NCI-H2107 treated with DMSO at 0.1 percent for 48 hours (cell line): ENCODE measurements at regions not wholly inside any gene's neighbourhood (a gene's known extent, or its start where the extent isn't known, plus 50 kb on each side); places are given as distances from the start of the nearest gene placed in this dataset.

Source experiments
- DNase-seq: peaks from one replicate; lab custom pipeline; 2025; ENCODE audit not compliant: unreplicated experiment; lab: John Stamatoyannopoulos, UW

DNA sequence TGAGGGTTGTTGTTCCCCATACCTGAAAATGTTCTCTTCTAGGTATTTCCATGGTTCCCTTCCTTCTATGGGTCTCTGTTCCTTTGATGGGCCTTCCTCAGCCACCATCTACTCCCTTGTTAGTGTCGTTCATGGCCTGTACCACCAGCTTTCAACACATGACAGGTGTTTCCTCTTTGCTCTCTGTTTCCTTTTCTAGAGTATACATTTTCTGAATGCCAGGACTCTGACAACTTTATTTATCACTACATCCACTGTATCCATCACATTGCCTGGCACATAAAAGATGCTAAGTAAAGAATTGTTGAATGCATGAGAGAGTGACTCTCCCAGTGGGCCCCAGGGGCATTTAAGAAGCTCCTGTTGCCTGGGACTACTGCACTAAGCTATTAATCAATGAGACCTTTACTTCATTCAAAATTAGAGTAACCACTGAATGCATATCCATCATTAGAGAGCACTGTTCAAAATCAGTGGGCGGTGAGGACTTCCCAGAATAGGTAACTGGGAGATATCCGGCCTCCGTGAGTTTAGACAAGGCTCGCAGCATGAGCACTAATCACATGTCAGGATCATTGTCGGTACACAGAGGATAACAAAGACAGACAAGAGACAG, 255.0 kb downstream of the CBLN1 start:
- no peak for DNase-seq

DNA sequence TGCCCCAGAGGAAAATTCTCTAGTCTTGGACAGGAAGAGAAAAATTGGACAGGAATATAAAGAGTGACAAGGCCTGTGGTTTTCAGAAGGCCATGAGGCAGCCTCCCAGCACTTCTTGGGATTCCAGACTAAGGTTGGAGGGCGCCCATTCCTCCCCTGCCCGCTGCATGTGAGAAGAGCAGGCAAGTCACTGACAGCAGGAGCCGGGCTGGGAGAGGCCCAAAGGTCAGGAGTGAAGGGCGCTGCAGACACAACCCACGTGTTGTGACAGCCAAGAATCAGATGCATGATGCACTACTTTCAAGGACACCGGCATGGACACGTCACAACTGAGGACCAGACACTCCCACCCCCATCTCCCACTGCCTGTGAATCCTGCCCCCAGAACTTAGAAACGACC, 256.7 kb downstream of the CBLN1 start:
- DNase-seq = no peak

DNA sequence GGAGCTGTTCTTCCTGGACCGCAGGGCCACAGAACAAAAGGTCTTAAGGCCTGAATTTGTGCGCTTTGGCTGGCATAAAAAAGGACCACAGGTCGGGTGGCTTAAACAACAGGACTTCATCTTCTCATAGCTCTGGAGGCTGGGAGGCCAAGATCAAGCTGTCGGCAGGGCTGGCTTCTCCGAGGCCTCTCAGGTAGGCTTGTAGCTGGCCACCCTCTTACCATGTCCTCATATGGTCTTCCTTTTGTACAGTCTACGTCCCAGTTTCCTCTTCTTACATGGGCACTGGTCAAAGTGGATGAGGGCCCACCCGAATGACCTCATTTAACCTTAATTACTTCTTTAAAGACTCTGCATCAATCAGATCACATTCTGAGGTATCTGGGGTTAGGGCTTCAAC, 257.6 kb downstream of the CBLN1 start:
- DNase-seq = no peak

DNA sequence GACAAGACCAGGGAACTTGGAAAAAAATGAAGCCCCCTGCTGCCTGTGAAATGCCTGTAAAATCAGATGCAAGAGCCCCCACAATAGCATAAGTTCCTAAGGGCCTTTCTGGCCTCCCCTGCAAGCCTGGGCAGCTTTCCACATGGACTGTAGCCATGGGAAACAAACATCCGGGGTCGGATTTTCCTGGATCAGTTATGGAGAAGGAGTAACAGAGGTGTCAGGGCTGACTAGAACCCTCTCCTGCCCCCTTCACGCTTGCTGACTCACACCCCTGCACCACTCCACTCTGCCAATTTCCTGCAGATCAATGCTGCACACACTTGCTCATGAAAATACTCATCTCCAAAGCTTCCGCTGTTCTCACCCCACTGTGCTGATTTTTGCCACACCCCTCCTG, 258.6 kb downstream of the CBLN1 start:
- DNase-seq = no peak

DNA sequence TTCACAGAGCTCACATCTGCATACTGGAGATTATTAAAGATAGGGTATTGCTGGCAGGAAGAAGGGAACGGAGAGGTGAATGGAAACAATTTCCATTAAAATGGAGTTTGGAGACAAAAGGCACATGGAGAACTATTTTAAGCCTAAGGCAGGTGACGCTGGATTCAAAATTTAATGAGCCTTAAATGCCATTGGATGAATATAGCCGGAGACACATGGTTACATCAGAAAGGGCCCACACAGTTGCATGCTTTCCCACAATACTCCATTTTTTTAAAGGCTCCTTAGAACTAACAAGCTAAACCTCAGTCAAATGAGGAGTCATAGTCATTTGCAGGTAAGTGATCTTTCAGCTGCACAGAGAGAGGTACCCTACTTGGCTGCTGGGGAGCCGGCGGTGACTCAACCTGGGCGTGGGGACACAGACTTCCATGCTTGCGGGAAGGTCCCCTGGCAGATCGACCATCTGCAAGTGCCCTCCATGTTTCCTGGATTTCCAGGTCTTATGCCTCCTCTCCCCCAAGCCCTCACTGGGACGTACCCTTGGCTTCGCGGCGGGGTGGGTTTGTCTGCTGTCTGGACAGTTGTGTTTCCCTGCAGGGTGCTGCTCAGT, 259.2 kb downstream of the CBLN1 start:
- DNase-seq = no peak

DNA sequence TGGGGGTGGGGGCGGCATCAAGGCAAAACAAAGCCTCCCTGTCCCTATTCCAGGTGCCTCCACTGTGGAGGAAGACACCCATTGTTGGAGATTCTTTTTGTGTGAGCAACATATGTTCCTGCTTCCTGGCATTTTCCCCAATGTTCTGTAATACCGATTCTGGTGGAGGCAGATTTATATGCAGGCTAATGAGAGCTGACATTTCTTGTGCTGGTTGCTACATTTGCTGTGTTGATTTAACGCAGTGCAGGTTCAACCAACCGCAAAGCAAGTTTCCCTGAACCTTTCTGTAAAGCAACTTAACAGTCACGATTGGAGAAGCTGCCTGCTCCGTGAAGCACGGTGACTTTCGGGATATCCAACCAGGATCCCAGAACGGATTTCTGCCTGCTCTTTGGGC, 260.5 kb downstream of the CBLN1 start:
- DNase-seq = no peak

DNA sequence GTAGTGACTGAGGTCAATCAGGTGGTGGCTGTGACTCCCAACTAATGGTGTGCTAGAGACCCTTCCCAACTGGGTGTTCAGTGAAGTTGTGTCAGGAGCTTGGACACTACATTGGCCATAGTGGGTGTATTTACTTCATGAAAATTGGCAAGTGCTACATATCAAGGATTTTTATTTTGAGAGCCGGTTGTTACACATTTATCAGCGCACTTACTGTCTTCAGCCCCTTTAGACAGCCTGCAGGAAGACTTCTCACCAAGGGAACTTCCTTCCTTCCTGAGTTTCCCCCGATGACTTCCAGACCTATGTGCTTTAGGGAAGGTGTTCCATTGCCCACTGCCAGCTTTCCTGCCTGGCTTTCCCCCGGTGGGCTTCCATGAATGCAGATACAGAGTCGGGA, 261.2 kb downstream of the CBLN1 start:
- DNase-seq = no peak

DNA sequence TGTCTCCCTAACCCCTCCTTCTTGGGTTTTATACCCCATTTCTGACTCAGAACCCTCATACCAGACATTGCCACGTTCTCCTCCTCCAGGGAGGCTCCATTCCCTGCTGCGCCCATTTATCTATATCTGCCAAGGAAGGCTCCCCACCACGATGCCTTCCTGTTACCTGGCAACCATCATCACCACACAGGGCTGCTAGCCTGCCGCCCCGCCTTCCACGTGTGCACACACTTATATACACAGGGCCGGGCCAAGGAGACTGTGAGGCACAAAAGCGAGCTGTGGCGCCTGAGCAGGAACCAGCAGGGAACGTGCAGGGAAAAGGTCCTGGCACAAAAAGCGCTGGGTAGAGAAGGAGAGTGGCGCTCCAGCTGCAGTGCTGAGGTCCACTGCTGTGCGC, 261.8 kb downstream of the CBLN1 start:
- DNase-seq = no peak

DNA sequence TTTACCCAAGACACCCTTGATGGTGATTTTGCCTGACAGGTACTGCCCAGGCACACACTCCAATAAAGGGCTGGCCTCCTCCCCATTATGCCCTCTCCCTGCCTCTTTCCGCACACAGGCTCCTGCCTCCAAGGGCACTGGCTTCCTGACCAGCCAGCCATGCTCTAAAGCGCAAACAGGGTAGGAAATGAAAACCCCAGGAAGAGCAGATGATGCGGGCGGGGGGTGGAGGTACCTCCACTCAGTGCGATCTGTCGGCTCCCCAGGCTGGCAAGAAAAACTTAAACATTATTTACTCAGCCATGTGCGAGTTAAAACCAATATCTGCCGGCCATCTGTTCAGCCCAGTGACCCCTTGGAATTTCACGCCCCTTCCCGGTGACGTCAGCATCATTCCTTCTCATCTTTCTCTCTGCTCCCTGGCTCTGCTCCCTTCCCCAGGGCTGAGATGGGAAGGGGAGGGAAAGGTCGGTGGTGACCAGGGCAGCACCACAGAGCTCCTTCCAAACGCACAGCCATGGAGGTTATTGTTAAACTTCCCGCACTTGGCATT, 262.5 kb downstream of the CBLN1 start:
- no peak for DNase-seq

DNA sequence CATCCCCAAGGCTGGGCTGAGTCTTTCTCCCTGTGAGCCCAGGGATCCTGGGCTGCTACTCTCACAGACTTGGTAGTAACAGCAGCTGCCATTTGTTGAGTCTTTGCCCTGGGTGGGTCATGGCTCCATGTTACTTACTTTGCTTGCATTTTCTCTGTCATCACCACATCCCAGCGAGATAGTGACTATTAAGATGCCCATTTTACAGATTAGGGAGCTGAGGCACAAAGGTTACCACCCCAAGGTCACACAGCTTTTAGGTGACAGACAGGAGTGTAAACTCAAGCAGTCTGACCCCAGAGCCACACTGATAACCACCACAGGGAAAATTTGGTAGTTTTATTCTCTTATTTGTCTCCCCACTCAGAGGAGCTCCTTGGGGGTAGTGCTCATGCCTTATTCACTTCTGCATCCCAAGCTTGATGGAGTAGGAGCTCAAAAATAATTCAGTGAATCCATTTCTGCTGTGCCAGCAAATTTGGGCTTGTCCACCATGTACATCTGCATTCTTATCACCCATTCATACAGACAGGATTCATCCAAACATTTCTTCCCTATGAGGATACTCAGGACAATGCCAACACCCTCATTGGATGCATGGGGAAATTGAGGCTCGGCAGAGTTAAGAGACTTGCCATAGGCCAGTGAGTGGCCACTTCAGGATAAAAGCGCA, 263.2 kb downstream of the CBLN1 start:
- DNase-seq = no peak

DNA sequence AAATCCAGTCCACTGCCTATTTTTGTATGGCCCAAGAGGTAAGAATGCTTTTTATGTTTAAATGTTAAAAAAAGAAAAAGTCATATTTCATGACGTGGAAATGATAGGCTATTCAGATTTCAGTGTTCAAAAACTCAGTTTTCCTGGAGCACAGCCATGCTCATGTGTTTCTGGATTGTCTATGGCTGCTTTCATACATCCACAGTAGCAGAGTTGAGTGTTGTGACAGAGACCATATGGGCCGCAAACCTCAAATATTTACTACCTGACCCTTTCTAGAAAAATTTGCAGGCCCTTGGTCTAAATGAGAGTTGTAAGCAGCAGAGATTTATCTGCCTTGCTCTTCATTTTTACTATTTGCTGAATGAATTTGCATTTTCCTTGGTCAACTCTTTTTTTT, 264.1 kb downstream of the CBLN1 start:
- no peak for DNase-seq

DNA sequence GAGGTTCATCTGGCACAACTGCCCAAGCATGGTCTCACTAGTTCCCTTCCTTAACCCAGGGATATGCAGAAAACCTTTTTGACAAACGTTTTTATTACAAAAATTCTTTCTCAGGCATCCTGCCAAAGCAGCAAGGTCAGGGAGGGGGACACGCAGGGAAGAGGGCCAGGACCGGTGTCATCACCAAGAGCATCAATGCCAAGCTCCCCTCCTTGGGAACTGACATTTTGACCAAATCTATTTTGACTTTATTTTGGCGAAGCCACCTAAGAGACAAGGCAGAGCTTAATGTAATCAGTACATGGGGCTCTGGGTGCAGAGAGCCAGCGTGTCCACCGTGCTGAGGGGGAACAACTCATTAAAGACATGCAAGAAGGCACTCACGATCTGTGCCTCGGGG, 265.2 kb downstream of the CBLN1 start:
- no peak for DNase-seq

DNA sequence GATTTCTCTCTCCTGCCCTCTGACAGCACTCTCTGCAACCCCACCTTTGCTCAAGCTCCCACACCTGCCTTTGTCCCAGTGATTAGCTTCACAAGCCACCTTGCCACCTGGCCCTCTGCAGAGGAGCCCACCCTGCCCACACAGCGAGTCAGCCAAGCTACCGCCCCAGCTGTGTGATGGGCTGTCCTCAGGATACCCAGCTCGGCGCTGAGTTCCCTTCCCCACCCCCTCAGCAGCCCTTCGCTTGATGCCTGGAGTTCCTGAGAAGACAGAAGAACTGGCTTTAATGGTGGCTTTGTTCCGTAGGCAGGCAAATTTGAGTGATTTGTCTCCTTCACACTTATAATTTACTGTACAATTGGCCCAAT, 266.4 kb downstream of the CBLN1 start:
- no peak for DNase-seq

DNA sequence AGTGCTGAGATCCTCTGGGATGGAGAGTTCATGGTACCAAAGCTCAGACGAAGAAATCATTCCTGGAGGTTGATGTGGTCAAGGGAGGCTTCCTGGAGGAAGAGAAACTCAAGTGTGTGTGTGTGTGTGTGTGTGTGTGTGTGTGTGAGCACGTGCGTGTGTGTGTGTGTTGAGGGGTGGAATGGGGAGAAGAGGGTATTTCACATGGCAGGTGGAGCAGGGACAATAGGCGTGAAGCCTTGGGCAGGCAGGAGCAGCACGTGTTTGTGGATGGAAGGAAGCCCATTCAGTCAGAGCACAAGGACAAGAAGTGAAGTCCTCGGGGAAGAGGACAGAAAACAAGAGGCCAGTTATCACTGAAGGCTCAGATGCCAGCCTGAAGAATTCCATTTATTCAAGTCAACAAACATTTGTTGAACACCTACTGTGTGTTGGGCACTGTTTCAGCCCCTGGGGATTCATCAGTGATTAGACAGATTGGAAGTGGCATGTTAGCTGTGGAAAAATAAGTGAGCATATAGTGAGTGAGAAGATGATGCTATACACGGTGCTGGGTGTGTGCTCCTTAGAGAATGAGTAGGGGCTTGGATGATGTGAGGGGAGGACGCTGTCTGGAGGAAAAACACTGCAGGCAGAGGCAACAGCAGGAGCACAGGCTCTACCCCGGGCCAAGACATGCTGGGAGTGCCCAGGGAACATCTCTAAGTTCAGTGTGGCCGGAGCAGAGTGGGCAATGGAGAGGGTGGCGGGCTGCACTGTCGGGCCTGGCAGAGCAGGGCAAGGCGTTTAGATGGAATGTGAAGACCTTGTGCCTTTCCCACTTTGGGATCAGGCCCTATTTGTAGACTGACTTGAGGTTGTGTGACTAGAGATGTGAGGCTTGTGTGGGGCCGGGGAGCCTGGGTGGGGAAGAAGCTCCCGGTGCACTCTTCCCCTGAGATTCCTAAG, 267.1 kb downstream of the CBLN1 start:
- DNase-seq = no peak

DNA sequence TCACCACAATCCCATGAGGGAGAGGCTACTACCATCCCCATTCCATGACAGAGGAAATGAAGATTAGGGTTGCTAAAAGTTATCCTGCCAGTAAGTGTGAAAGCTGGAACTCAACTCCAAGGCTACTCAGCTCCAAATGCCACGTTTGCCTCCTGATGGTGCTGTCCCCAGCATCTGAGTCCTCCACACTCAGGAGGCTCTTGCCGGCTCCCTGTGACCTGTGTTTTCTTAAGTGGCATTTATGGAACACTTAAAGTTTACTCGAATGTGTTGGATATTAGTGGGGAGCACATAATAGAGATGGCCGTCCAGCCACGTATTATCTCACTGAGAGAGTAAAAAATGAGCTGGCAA, 267.9 kb downstream of the CBLN1 start:
- DNase-seq = no peak

DNA sequence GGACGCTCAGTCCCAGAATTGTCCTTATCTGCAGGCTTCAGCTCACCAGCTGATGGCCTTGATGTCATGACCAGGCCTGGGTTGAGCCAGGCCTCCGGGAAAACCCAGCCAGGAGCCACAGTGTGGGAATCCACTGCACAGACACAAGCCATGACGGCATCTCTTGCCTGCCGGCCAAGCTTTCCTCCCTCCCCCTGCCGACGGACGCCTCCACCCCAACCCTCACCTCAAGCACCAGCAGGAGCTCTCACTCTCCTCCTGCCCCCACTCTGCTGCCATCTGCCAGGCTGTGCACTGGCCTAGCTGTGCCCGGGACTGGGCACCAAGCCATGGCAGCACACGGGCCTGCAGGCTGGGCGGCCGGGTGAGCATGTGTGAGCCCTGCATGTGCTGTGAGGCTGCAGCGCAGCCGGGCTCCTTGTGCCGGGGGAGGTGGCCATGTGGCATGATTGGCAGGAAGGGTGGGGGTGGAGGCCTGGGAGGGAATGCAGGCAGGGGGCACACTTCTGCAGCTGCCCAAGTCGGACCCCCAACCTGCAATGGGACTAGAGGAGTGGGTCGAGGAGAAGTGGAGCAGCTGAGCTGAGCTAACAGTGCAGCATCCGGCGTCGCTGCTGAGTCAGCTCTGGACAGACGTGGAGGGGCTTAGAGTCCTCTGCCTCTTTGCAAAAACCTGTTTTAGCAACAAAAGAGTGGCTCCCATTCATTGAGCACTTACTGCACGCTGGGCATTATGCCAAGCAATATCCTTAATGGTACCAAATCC, 268.5 kb downstream of the CBLN1 start:
- DNase-seq = no peak

DNA sequence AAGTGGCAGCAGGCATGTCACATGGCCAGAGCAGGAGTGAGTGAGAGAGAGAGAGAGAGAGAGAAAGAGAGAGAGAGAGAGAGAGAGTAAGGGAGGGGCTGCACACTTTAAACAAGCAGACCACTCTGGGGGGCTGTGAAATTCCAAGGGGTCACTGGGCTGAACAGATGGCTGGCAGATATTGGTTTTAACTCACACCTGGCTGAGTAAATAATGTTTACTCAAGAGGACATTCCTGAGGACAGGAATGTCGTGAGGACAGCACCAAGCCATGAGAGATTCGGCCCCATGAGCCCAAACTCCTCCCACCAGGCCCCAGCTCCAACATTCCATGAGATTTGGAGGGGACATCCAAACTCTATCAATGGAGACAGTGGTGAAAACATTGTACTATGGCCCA, 269.7 kb downstream of the CBLN1 start:
- no peak for DNase-seq

DNA sequence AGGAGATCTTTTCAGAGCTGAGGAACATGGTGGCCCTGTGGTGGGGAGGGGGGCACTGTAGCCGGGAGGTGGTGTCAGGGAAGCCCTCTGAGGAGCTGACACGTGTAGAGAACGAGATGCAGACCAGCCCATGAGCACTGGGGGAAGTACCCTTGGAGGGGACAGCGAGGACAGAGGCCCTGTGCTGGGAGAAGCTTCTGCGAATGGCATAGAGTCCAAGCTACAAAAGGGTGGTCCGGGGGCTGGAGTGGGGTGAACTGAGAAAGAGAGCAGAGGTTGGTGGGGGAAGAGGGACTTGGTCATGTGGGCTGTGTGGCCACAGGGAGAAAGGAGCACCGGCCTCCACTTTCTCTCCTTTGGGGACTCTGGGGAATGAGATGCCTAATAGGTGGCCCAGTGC, 270.8 kb downstream of the CBLN1 start:
- DNase-seq = no peak

DNA sequence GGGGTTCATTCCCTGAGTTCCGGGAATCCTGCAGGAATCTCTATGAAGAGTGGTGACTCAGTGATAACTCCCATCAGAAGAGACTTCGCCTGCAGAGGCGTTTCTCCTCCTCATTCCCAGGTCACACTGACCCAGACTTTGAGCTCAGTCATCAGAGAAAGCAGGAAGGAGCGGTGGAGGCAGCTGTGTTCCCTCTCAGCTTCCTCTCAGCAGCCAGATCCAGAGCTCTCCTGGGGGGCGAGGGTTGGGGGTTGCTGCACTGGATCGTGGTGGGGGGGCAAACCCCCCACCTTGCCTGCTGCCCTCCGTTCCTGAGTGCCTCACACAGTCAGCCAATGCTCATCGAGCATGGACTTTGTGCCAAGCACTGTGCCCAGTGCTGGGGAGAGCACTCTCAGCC, 271.2 kb downstream of the CBLN1 start:
- DNase-seq = no peak

DNA sequence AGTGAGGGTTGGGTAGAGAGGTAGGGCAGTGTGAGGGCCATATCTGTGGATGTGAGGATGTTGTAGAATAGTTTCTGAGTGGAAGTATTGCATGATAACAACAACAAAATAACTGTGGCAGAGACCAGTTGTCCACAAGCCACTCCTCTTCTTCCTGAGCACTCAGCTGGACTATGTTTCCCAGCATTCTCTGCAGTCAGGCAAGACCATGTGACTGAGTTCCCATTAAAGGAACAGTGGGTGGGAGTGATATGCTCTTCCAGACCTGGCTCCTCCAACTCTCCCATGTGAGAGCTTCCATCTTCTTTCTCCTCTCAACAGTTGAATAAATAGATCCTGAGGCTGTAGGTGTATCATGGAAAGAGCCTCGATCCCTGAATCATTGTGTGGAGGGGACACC, 272.4 kb downstream of the CBLN1 start:
- no peak for DNase-seq

DNA sequence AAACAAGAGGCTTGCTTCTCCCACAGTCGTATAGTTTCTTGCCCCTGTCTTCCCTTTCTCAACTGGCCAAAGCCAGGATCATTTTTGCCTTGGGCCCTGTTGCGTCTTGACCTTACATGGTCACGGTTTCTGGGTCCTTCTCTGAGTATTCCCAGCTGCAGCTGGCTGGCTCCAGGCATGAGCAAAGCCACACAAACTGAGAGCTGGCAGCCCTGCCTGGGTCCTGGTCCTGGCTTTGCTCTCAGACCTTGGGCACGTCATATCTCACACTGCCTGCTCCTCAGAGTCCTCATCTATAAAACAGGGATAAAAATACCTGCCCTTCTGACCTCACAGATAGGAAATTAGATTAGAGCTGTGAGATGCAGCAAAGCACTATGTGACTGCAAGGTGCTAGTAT, 277.6 kb downstream of the CBLN1 start:
- no peak for DNase-seq
